ENCODE measurements at regions not wholly inside any gene's neighbourhood (a gene's known extent, or its start where the extent isn't known, plus 50 kb on each side); places are given as distances from the start of the nearest gene placed in this dataset.

- Mint-ChIP-seq H3K27ac (ENCODE audit: unreplicated experiment) (no peak overlapping the region), H3K36me3 (ENCODE audit: low read depth) (no peaks in the 10 kb centered on the region)
- no peak for DNase-seq (ENCODE audit: low spot score)
These were observed 375.1 kb downstream of the IPO8 start for GRCh38 chr12:30320561-30320960.

GRCh38 chr12:30314506-30315100 is 381.1 kb downstream of the IPO8 start:
- no peak for DNase-seq (ENCODE audit: low spot score)
- Mint-ChIP-seq H3K27me3 (ENCODE audit: low read depth) (peaks cover 4% of the 10 kb centered on the region), H3K4me1 (ENCODE audit: low read depth) (no peaks in the 10 kb centered on the region), H3K36me3 (ENCODE audit: low read depth) (peaks cover 4% of the 10 kb centered on the region), H3K4me3 (ENCODE audit: unreplicated experiment) (no peak overlapping the region), H3K9me3 (ENCODE audit: low read depth) (peaks cover 21% of the 10 kb centered on the region), H3K27ac (ENCODE audit: unreplicated experiment) (no peak overlapping the region)
- no peak for TF ChIP-seq CTCF (IDR thresholded peaks at IDR 0.05)

More at GRCh38 chr12:30320561-30320960, 375.1 kb downstream of the IPO8 start:
- Mint-ChIP-seq H3K4me3 (ENCODE audit: unreplicated experiment) (no peak overlapping the region), H3K4me1 (ENCODE audit: low read depth) (no peaks in the 10 kb centered on the region), H3K9me3 (ENCODE audit: low read depth) (peaks cover 26% of the 10 kb centered on the region), H3K27me3 (ENCODE audit: low read depth) (peaks cover 6% of the 10 kb centered on the region)
- TF ChIP-seq CTCF (IDR thresholded peaks at IDR 0.05), result no peak

GRCh38 chr12:30308010-30308717 is 387.5 kb downstream of the IPO8 start:
- Mint-ChIP-seq H3K36me3 (ENCODE audit: low read depth) (peaks cover 4% of the 10 kb centered on the region), H3K4me3 (ENCODE audit: unreplicated experiment) (no peak overlapping the region), H3K27ac (ENCODE audit: unreplicated experiment) (no peak overlapping the region), H3K9me3 (ENCODE audit: low read depth) (peaks cover 21% of the 10 kb centered on the region), H3K4me1 (ENCODE audit: low read depth) (no peaks in the 10 kb centered on the region), H3K27me3 (ENCODE audit: low read depth) (peaks cover 2% of the 10 kb centered on the region)
- no peak for TF ChIP-seq CTCF (IDR thresholded peaks at IDR 0.05)
- DNase-seq (ENCODE audit: low spot score), result no peak

GRCh38 chr12:30304528-30304927 is 391.1 kb downstream of the IPO8 start:
- no peaks in the 10 kb centered on the region for H3K4me1 Mint-ChIP-seq (ENCODE audit: low read depth)
- no peaks in the 10 kb centered on the region for H3K9me3 Mint-ChIP-seq (ENCODE audit: low read depth)
- no peak overlapping the region for H3K4me3 Mint-ChIP-seq (ENCODE audit: unreplicated experiment)
- no peaks in the 10 kb centered on the region for H3K36me3 Mint-ChIP-seq (ENCODE audit: low read depth)
- H3K27me3 Mint-ChIP-seq (ENCODE audit: low read depth), result peaks cover 8% of the 10 kb centered on the region
- TF ChIP-seq CTCF (IDR thresholded peaks at IDR 0.05), result no peak
- H3K27ac Mint-ChIP-seq (ENCODE audit: unreplicated experiment), result no peak overlapping the region
- no peak for DNase-seq (ENCODE audit: low spot score)

- H3K4me3 Mint-ChIP-seq (ENCODE audit: unreplicated experiment), result no peak overlapping the region
- peaks cover 13% of the 10 kb centered on the region for H3K27me3 Mint-ChIP-seq (ENCODE audit: low read depth)
- no peaks in the 10 kb centered on the region for H3K36me3 Mint-ChIP-seq (ENCODE audit: low read depth)
- H3K9me3 Mint-ChIP-seq (ENCODE audit: low read depth), result no peaks in the 10 kb centered on the region
- no peak for DNase-seq (ENCODE audit: low spot score)
- no peak overlapping the region for H3K27ac Mint-ChIP-seq (ENCODE audit: unreplicated experiment)
- no peaks in the 10 kb centered on the region for H3K4me1 Mint-ChIP-seq (ENCODE audit: low read depth)
- no peak for TF ChIP-seq CTCF (IDR thresholded peaks at IDR 0.05)
These were observed 394.4 kb downstream of the IPO8 start for GRCh38 chr12:30301291-30301690.
